ENCODE measurements at regions not wholly inside any gene's neighbourhood (a gene's known extent, or its start where the extent isn't known, plus 50 kb on each side); places are given as distances from the start of the nearest gene placed in this dataset.

DNA sequence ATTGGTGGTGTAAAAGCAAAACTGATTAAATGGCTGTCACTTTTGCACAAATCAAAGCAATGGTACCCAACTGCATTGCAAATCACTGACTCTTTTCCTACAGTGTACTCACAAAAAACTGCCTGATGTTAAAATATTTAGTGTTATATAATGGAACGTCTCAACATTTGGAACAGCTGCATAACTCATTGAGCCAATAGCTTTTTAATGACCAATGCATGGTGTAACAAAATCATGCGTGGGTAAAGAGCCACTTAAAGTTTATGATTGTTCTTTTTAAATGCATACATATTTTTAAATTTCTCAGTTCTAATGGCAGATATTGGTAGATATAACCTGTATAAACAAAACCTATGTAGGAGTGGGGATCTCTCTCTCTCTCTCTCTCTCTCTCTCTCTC is 204.0 kb upstream of the MPHOSPH6 start:
- Histone ChIP-seq H3K4me3 (no peak overlapping the region), H3K4me1 (no peaks in the 10 kb centered on the region), H3K27ac (no peak overlapping the region), H3K27me3 (no peaks in the 10 kb centered on the region), H3K36me3 (no peaks in the 10 kb centered on the region), H3K9me3 (no peaks in the 10 kb centered on the region)
- 53 to 58% methylated on average over 2 of the region's 2 CpGs for WGBS, 2 donors
- intact Hi-C loops (cut with DNase I), result no loop called here
- TF ChIP-seq, protein P1, sequence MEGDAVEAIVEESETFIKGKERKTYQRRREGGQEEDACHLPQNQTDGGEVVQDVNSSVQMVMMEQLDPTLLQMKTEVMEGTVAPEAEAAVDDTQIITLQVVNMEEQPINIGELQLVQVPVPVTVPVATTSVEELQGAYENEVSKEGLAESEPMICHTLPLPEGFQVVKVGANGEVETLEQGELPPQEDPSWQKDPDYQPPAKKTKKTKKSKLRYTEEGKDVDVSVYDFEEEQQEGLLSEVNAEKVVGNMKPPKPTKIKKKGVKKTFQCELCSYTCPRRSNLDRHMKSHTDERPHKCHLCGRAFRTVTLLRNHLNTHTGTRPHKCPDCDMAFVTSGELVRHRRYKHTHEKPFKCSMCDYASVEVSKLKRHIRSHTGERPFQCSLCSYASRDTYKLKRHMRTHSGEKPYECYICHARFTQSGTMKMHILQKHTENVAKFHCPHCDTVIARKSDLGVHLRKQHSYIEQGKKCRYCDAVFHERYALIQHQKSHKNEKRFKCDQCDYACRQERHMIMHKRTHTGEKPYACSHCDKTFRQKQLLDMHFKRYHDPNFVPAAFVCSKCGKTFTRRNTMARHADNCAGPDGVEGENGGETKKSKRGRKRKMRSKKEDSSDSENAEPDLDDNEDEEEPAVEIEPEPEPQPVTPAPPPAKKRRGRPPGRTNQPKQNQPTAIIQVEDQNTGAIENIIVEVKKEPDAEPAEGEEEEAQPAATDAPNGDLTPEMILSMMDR (IDR thresholded peaks at IDR 0.05), result no peak
- FAIRE-seq (no peak), ATAC-seq (no peak), DNase-seq (no peak)

DNA sequence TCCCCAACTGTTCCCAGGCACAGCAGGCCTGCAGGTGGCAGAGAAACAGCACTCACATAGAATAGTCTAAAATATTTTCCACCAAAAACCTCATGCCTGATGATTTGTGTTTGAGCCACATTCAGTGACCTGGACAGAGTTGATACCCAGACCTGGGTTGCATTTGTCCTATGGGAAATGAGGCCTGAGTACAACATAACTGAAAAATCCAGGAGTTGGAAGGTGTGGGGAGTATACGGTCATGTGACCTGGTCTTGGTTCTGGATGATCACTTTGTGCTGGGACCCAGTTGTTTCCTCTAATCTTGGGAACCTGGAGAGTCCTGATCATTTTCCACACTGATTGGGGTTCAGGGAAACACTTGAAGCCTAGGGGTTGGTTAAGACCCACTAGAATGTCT is 200.3 kb upstream of the MPHOSPH6 start:
- no peaks in the 10 kb centered on the region for H3K9me3 ChIP-seq
- intact Hi-C loops (cut with DNase I), result no loop called here

DNA sequence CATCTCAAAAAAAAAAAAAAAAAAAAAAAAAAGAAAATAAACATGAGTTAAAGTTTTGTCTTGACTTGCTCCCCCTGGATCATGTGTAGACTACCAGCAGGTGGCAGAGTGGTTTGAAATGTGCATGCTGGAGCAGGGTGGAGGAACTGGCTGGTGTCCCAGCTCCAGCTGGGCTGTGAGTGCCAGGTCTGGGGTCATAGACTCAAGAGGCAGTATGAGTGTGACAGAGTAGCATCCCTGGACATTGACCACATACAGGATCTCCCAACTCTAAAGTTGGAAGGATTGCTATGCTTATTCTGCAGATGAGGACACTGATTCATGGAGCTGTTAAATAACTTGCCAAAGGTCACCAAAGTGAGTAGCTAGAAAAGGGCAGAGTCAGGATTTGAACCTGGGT is 198.0 kb upstream of the MPHOSPH6 start:
- no peak overlapping the region for H3K4me3 ChIP-seq
- H3K9me3 ChIP-seq, result no peaks in the 10 kb centered on the region
- DNase-seq (peak in 3 of 6 donors; percentile 27 to 42 (median 31)), FAIRE-seq (no peak), ATAC-seq (peak; percentile 46 to 76 (median 52))
- TF ChIP-seq, protein P1 (IDR thresholded peaks at IDR 0.05), result no peak
- no peaks in the 10 kb centered on the region for H3K4me1 ChIP-seq
- no peaks in the 10 kb centered on the region for H3K27me3 ChIP-seq
- no peak overlapping the region for H3K27ac ChIP-seq
- intact Hi-C loops (cut with DNase I), result no loop called here
- H3K36me3 ChIP-seq, result no peaks in the 10 kb centered on the region

More for the DNA sequence above, 200.3 kb upstream of the MPHOSPH6 start:
- FAIRE-seq (no peak), DNase-seq (no peak), ATAC-seq (no peak)
- TF ChIP-seq, protein P1 (IDR thresholded peaks at IDR 0.05), result no peak
- H3K27me3 ChIP-seq, result no peaks in the 10 kb centered on the region
- no peak overlapping the region for H3K4me3 ChIP-seq
- no peaks in the 10 kb centered on the region for H3K36me3 ChIP-seq
- H3K27ac ChIP-seq, result no peak overlapping the region
- H3K4me1 ChIP-seq, result no peaks in the 10 kb centered on the region
- WGBS, 2 donors, result 81 to 93% methylated on average over 1 of the region's 1 CpG

DNA sequence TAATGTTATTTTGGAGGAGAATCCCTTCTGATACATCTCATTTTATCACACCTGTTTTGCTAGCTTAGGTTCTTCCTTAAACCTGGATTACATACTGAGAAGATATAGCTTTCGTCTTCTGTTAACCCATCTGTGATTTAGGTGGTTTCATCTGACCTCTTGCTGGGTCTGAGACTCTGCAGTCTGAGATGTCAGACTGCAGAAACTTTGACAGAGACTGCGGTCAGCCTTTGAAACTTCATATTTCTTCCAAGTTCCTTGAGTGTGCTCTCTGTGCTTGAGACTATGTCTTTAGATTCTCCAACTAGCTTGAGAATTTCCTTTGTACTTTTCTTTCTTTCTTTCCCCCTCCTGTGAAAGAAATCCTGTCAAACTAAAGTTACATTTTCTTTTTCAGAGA is 196.4 kb upstream of the MPHOSPH6 start:
- intact Hi-C loops (cut with DNase I), result no loop called here
- no peak for FAIRE-seq
- no peaks in the 10 kb centered on the region for H3K4me1 ChIP-seq
- 84 to 88% methylated on average over 2 of the region's 2 CpGs for WGBS, 2 donors
- no peak for DNase-seq
- H3K27me3 ChIP-seq, result no peaks in the 10 kb centered on the region
- TF ChIP-seq, protein P1 (IDR thresholded peaks at IDR 0.05), result no peak
- ATAC-seq, result no peak
- no peaks in the 10 kb centered on the region for H3K9me3 ChIP-seq
- H3K36me3 ChIP-seq, result no peaks in the 10 kb centered on the region
- H3K27ac ChIP-seq, result no peak overlapping the region
- no peak overlapping the region for H3K4me3 ChIP-seq

DNA sequence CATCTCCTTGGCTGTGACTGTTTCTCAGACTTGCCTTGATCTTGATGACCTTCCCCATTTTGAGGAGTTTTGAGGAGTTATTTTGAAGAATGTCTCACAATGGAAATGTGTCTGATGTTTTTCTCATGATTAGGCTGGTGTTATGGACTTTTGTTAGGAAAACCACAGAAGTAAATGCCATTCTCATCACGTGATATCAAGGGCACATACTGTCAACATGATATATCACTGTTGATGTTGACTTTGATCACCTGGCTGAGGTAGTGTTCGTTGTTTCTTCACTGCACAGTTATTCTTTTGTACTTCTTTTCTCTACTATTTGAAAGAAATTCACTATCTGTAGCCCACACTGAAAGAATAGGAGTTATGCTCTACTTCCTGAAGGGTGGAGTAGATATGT is 194.7 kb upstream of the MPHOSPH6 start:
- H3K4me1 ChIP-seq, result no peaks in the 10 kb centered on the region
- ATAC-seq, result peak in 1 of 4 donors; percentile 56
- TF ChIP-seq, protein P1 (IDR thresholded peaks at IDR 0.05), result no peak
- H3K4me3 ChIP-seq, result no peak overlapping the region
- no peak for DNase-seq
- WGBS, 2 donors, result 29 to 32% methylated on average over 2 of the region's 2 CpGs
- no peak overlapping the region for H3K27ac ChIP-seq
- intact Hi-C loops (cut with DNase I), result no loop called here
- no peaks in the 10 kb centered on the region for H3K9me3 ChIP-seq
- H3K36me3 ChIP-seq, result no peaks in the 10 kb centered on the region
- FAIRE-seq, result no peak
- H3K27me3 ChIP-seq, result no peaks in the 10 kb centered on the region
